ENCODE measurements at regions not wholly inside any gene's neighbourhood (a gene's known extent, or its start where the extent isn't known, plus 50 kb on each side); places are given as distances from the start of the nearest gene placed in this dataset.

GRCh38 chr17:70808596-70808995 is 639.3 kb downstream of the KCNJ2 start:
- no peak for DNase-seq

GRCh38 chr17:70810609-70811008 is 641.3 kb downstream of the KCNJ2 start:
- no peak for DNase-seq

- DNase-seq: no peak
Observed at GRCh38 chr17:70813355-70813930, 644.1 kb downstream of the KCNJ2 start.

GRCh38 chr17:70819183-70819582 is 649.9 kb downstream of the KCNJ2 start:
- DNase-seq: no peak

- DNase-seq: no peak
Observed at GRCh38 chr17:70820276-70820675, 650.9 kb downstream of the KCNJ2 start.

- peak; percentile 12 for DNase-seq
Observed at GRCh38 chr17:70825321-70826125, 656.2 kb downstream of the KCNJ2 start.

- no peak for DNase-seq
Observed at GRCh38 chr17:70829876-70830275, 660.5 kb downstream of the KCNJ2 start.

GRCh38 chr17:70834039-70834438 is 664.7 kb downstream of the KCNJ2 start:
- DNase-seq: no peak

- no peak for DNase-seq
Observed at GRCh38 chr17:70848785-70849184, 679.5 kb downstream of the KCNJ2 start.

GRCh38 chr17:70855401-70856054 is 686.2 kb downstream of the KCNJ2 start:
- DNase-seq: no peak

- DNase-seq: no peak
Observed at GRCh38 chr17:70857351-70857750, 688.0 kb downstream of the KCNJ2 start.

- no peak for DNase-seq
Observed at GRCh38 chr17:70859829-70860228, 690.5 kb downstream of the KCNJ2 start.

- DNase-seq: no peak
Observed at GRCh38 chr17:70862295-70862694, 693.0 kb downstream of the KCNJ2 start.

GRCh38 chr17:70863436-70864248 is 694.3 kb downstream of the KCNJ2 start:
- DNase-seq: peak; percentile 37

GRCh38 chr17:70865993-70866804 is 696.9 kb downstream of the KCNJ2 start:
- no peak for DNase-seq

GRCh38 chr17:70868149-70868548 is 698.8 kb downstream of the KCNJ2 start:
- no peak for DNase-seq

- no peak for DNase-seq
Observed at GRCh38 chr17:70869402-70870085, 700.2 kb downstream of the KCNJ2 start.

- peak; percentile 11 for DNase-seq
Observed at GRCh38 chr17:70871180-70871818, 702.0 kb downstream of the KCNJ2 start.

- DNase-seq: peak; percentile 46
Observed at GRCh38 chr17:70872103-70872502, 702.8 kb downstream of the KCNJ2 start.

- peak; percentile 66 for DNase-seq
Observed at GRCh38 chr17:70875729-70876310, 706.5 kb downstream of the KCNJ2 start.
